Peyer's patch (tissue), 4 donors: ENCODE measurements at regions not wholly inside any gene's neighbourhood (a gene's known extent, or its start where the extent isn't known, plus 50 kb on each side); places are given as distances from the start of the nearest gene placed in this dataset.

Experiments
- POLR2A ChIP-seq, 2 donors: fragments of 450-650 bp; IDR thresholded peaks; one replicate each; pipeline ENCODE4 v1.5.1; 2017; ENCODE audit warnings: antibody characterized with exemption in 2 of 2, mild to moderate bottlenecking in 2 of 2, moderate library complexity in 2 of 2
- TF ChIP-seq, protein P1 (sequence below), 6 experiments: fragments of 450-650 bp in 4 of 6; fragments of 200-600 bp in 2 of 6; sonication (generic) in 1 of 6; IDR thresholded peaks; one replicate each; pipeline ENCODE4 v1.5.1; 2017 to 2019; ENCODE audit warnings: antibody characterized with exemption in 6 of 6, mild to moderate bottlenecking in 3 of 6, moderate library complexity in 1 of 6

DNA sequence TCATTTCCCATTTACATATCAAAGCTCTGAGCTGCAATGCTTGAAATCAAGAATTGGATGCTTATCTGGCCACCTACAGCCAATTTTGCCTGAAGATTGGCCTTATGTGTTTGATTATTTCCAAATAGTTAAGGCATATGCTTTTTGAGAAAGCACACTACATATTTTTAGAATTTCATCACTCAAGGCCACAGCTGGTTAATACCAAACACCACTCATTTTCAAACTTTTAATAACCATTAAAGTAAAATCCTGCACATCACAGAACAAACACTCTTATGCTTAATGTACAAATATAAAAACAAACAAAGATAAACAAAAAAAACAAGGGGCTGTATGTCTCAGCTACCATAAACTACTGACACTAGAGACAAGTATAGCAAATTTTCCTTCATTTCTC, 96.9 kb upstream of the HMGCLL1 start:
- TF ChIP-seq, protein P1, sequence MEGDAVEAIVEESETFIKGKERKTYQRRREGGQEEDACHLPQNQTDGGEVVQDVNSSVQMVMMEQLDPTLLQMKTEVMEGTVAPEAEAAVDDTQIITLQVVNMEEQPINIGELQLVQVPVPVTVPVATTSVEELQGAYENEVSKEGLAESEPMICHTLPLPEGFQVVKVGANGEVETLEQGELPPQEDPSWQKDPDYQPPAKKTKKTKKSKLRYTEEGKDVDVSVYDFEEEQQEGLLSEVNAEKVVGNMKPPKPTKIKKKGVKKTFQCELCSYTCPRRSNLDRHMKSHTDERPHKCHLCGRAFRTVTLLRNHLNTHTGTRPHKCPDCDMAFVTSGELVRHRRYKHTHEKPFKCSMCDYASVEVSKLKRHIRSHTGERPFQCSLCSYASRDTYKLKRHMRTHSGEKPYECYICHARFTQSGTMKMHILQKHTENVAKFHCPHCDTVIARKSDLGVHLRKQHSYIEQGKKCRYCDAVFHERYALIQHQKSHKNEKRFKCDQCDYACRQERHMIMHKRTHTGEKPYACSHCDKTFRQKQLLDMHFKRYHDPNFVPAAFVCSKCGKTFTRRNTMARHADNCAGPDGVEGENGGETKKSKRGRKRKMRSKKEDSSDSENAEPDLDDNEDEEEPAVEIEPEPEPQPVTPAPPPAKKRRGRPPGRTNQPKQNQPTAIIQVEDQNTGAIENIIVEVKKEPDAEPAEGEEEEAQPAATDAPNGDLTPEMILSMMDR (IDR thresholded peaks at IDR 0.05): no peak
- TF ChIP-seq POLR2A (IDR thresholded peaks at IDR 0.05): no peak
